ENCODE measurements at regions not wholly inside any gene's neighbourhood (a gene's known extent, or its start where the extent isn't known, plus 50 kb on each side); places are given as distances from the start of the nearest gene placed in this dataset.

DNA sequence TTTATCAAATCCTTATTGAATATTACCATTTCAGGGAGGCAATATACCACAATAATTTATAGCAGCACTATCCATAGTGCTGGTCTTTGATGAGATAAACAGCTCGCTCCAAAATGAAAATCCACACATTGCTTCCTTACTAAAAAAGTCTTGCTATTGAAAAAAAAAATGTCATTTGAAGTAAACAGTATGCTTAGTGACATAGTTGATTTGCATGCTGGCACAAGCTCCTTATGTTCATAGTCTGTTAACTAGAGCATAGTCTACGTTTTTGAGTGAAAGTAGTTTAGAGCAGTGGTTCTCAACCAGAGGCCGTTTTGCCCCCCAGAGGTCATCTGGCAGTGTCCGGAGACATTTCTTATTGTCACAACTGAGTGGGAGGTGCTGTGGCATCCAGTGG, 249.4 kb upstream of the PDZRN3 start:
- TF ChIP-seq EZH2 (IDR thresholded peaks at IDR 0.05; ENCODE audit: borderline replicate concordance, low read depth, low read length, poor library complexity, severe bottlenecking) = no peak
- TF ChIP-seq CTCF (conservative IDR thresholded peaks at IDR 0.05; ENCODE audit: low read depth, low read length) = no peak
